Esophagus squamous epithelium (tissue), 4 donors: ENCODE measurements at regions not wholly inside any gene's neighbourhood (a gene's known extent, or its start where the extent isn't known, plus 50 kb on each side); places are given as distances from the start of the nearest gene placed in this dataset.

ENCODE experiments used
- CTCF ChIP-seq, 6 experiments: fragments of 450-650 bp in 4 of 6; fragments of 200-600 bp in 2 of 6; sonication (generic) in 2 of 6; IDR thresholded peaks; one replicate each; pipeline ENCODE4 v1.5.1; 2016 to 2019; ENCODE audit warnings: antibody characterized with exemption in 6 of 6, mild to moderate bottlenecking in 4 of 6, moderate library complexity in 4 of 6
- POLR2A ChIP-seq, 4 donors: fragments of 450-650 bp; IDR thresholded peaks; one replicate each; pipeline ENCODE4 v1.6.1; 2017; ENCODE audit warnings: antibody characterized with exemption in 4 of 4, mild to moderate bottlenecking in 4 of 4, moderate library complexity in 3 of 4

DNA sequence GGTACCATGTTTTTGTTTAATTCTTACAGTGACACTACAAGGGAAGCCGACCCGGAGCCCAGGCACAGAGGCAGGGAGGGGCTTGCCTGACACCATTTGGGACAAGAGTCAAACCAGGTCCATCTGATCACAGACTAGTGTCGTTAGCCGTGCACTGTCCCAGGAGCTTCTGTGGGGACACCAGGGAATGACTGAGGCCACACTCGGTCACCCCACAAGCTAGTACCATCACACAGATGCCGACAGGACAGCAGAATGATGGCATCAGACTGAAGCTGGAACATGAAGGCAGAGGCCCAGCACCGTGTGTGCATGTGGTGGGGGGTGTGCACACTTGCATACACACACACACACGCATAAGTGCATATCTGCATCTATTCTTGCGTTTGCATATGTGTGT, 61.5 kb upstream of the NECTIN1 start:
- TF ChIP-seq CTCF (IDR thresholded peaks at IDR 0.05) (no peak), POLR2A (IDR thresholded peaks at IDR 0.05) (no peak)
